ENCODE measurements at regions not wholly inside any gene's neighbourhood (a gene's known extent, or its start where the extent isn't known, plus 50 kb on each side); places are given as distances from the start of the nearest gene placed in this dataset.

GRCh38 chr14:71418532-71419245, 511.4 kb downstream of the PCNX1 start:
- TF ChIP-seq CTCF (conservative IDR thresholded peaks at IDR 0.05; ENCODE audit: low read depth, low read length) (no peak), EZH2phosphoT487 (IDR thresholded peaks at IDR 0.05; ENCODE audit: borderline replicate concordance, low read length) (no peak), EZH2 (IDR thresholded peaks at IDR 0.05; ENCODE audit: low read length, unreplicated experiment) (no peak)
